Ovary (tissue), 3 donors: ENCODE measurements at regions not wholly inside any gene's neighbourhood (a gene's known extent, or its start where the extent isn't known, plus 50 kb on each side); places are given as distances from the start of the nearest gene placed in this dataset.

Source experiments
- CTCF ChIP-seq, 3 donors: fragments of 450-650 bp in 2 of 3; fragments of 200-600 bp in 1 of 3; IDR thresholded peaks; one replicate each; pipeline versions ENCODE4 v1.5.1 to v1.8.0; 2016 to 2022; ENCODE audit warnings: antibody characterized with exemption in 3 of 3, mild to moderate bottlenecking in 1 of 3
- EP300 ChIP-seq: sonication (generic); formaldehyde crosslinking; IDR thresholded peaks from one replicate; pipeline ENCODE4 v1.6.1; 2017; ENCODE audit warnings: antibody characterized with exemption
- POLR2A ChIP-seq: fragments of 450-650 bp; IDR thresholded peaks from one replicate; pipeline ENCODE4 v1.6.1; 2017; ENCODE audit warnings: antibody characterized with exemption, mild to moderate bottlenecking, moderate library complexity
- donor health status: DM: no; HTN: no; CAD: no.

- no peak for TF ChIP-seq EP300
- TF ChIP-seq CTCF (IDR thresholded peaks at IDR 0.05): no peak
- no peak for TF ChIP-seq POLR2A
Observed at GRCh38 chr4:144819591-144819990, 173.6 kb downstream of the HHIP start.
